ENCODE measurements at regions not wholly inside any gene's neighbourhood (a gene's known extent, or its start where the extent isn't known, plus 50 kb on each side); places are given as distances from the start of the nearest gene placed in this dataset.

- ATAC-seq (no peak), DNase-seq (no peak)
- peaks cover 10% of the 10 kb centered on the region for H3K27me3 Mint-ChIP-seq (ENCODE audit: low read depth)
- no peaks in the 10 kb centered on the region for H3K4me1 Mint-ChIP-seq (ENCODE audit: low read depth)
- no peaks in the 10 kb centered on the region for H3K36me3 Mint-ChIP-seq (ENCODE audit: insufficient read depth)
- no peaks in the 10 kb centered on the region for H3K9me3 Mint-ChIP-seq
- H3K4me3 Mint-ChIP-seq = no peak overlapping the region
Measured at GRCh38 chr22:48210198-48210580, 1447.7 kb downstream of the TBC1D22A start.

DNA sequence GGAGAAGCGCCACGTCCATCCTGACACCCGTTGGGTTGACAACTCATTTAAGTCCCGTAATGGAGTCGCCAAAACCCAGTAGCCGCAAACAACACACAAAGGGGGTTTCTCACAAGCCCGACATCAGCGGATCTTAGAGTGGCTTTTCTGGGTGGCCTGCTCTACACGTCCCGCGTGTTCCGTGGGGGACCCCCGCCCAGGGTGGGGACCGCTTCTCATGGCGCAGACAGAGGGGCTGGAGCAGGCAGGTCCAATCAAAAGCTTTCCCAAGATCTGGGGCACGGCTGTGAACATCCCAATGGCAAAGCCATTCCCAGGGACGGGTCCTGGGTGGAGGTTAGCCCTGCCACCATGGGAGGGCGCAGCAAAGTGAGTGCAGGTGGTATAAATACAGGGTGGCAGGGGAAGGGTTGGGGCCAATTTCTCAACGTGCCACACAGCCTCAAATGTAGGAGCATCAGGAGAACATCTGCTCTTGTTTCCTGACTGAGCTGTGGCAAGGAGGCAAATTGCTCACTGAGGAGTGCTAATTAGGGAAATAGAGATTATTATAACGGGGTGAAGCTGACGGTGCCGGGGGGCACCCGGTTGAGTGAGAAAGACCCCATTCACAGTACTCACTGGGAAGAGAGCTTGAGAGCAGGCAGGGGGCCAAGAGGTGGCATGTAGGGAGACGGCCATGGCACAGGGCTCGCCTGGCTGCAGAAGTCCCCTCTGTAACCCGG is 1447.2 kb downstream of the TBC1D22A start:
- Mint-ChIP-seq H3K4me3 (no peak overlapping the region), H3K9me3 (no peaks in the 10 kb centered on the region), H3K36me3 (ENCODE audit: insufficient read depth) (no peaks in the 10 kb centered on the region), H3K4me1 (ENCODE audit: low read depth) (no peaks in the 10 kb centered on the region), H3K27me3 (ENCODE audit: low read depth) (peaks cover 10% of the 10 kb centered on the region)
- DNase-seq (no peak), ATAC-seq (no peak)

DNA sequence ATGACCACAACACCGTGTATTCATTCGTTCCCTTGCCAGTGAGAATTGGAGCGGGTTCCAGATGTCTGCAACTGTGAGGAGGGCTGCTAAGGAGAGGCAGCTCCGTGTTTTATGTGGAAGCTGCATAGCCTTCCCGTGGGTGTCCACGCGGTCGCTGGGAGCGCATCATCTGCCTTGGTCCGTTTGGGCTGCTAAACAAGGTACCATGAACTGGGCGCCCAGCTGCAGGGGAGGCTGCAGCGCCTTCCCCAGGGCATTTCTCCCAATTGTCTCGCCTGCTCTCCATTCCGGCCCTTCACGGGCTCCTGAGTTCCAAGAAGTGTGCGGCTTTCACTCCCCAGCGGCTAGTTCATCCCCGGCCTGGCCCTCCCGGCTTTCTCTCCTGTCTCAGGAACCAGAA is 1446.4 kb downstream of the TBC1D22A start:
- ATAC-seq (no peak), DNase-seq (no peak)
- H3K4me1 Mint-ChIP-seq (ENCODE audit: low read depth) = no peaks in the 10 kb centered on the region
- no peak overlapping the region for H3K4me3 Mint-ChIP-seq
- no peaks in the 10 kb centered on the region for H3K9me3 Mint-ChIP-seq
- H3K27me3 Mint-ChIP-seq (ENCODE audit: low read depth) = peaks cover 6% of the 10 kb centered on the region
- H3K36me3 Mint-ChIP-seq (ENCODE audit: insufficient read depth) = no peaks in the 10 kb centered on the region

DNA sequence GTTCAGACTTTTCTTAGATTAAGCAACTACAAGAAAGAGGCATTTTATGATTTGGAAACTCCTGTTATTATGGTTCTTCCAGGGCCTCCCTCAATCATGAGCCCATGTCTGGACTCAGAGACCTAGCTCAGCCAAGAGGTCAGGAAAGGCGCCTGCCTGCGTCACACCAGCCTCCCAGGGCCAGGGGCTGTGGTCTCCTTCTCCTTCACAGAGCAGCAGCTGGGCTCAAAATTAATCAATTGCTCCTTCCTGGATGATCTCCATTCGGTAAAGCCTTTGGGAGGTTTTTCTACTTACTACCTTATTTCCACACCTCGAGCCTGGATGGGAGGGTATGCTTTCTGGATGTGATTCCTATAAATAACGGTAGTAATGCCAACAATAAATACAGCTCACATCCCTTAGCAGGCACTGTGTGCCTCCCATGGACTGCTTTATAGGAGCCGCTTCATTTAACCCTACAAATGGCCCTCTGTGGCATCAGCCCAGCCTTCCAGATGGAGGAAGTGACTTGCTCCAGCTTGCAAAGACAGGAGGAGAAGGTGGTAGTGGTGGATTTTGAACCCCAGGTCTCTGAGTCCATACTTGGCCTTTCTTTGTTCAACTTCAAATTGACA is 1445.6 kb downstream of the TBC1D22A start:
- Mint-ChIP-seq H3K4me1 (ENCODE audit: low read depth) (no peaks in the 10 kb centered on the region), H3K36me3 (ENCODE audit: insufficient read depth) (no peaks in the 10 kb centered on the region), H3K4me3 (no peak overlapping the region), H3K27me3 (ENCODE audit: low read depth) (peaks cover 6% of the 10 kb centered on the region), H3K9me3 (no peaks in the 10 kb centered on the region)
- ATAC-seq = no peak
- no peak for DNase-seq

DNA sequence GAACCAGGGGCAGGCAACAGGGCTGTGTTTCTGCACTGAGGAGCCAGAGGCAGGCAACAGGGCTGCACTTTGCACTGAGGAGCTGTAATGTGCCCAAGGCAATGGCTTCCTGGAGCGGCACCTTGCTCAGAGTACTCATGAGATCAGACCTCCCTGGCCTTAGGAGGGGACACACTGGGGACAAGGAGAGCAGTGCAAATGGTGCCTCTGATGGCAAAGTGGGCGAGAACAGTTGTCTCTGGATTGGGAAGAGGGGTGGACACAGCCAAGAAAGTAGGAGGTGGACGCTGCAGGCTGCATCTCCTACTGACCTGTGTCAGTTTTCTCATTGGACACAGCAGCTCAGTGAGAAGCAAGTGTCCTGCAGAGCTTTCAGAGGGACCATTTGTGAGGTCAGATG is 1443.3 kb downstream of the TBC1D22A start:
- peaks cover 10% of the 10 kb centered on the region for H3K27me3 Mint-ChIP-seq (ENCODE audit: low read depth)
- no peaks in the 10 kb centered on the region for H3K36me3 Mint-ChIP-seq (ENCODE audit: insufficient read depth)

DNA sequence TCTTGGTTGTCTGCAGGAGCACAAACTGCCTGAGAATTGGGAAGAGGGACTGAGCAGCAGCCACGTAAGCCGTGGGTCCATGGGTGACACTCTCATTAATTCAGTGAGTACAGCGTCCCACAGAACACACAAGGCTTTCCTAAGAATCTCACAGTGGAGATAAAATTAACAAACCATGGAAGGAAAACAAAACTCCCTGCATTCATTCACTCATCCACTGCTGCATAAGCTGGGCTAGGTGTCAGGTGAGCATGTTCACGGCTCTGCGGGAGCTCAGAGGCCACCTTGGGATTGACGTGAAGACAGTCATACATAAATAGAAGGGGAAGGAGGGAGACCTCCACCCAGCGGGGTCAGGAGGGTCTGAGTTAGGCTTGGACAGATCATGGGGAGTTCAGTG is 1442.7 kb downstream of the TBC1D22A start:
- H3K9me3 Mint-ChIP-seq = peaks cover 3% of the 10 kb centered on the region
- H3K36me3 Mint-ChIP-seq (ENCODE audit: insufficient read depth) = no peaks in the 10 kb centered on the region
- H3K27me3 Mint-ChIP-seq (ENCODE audit: low read depth) = peaks cover 6% of the 10 kb centered on the region
- DNase-seq (no peak), ATAC-seq (no peak)
- no peaks in the 10 kb centered on the region for H3K4me1 Mint-ChIP-seq (ENCODE audit: low read depth)
- H3K4me3 Mint-ChIP-seq = no peak overlapping the region

More for the DNA sequence above, 1443.3 kb downstream of the TBC1D22A start:
- Mint-ChIP-seq H3K4me3 (no peak overlapping the region), H3K4me1 (ENCODE audit: low read depth) (no peaks in the 10 kb centered on the region), H3K9me3 (peaks cover 3% of the 10 kb centered on the region)
- DNase-seq (no peak), ATAC-seq (no peak)

DNA sequence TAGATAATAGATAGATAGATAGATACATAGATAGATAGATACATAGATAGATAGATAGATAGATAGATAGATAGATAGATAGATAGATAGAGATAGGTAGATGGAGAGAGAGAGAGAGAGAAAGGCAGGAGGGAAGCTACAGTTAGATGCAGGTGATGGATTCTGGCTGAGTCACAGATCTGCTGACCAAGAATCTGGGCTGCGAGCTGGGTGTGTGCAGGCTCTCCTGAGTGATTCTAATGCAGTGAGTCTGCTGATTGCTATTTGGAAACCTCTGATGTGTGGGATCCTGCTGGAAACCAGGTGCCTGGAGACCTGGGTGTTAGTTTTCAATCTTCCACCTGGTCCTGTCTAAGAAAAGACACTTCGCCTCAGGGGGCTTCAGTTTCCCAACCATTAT is 1441.8 kb downstream of the TBC1D22A start:
- DNase-seq (no peak), ATAC-seq (no peak)
- peaks cover 3% of the 10 kb centered on the region for H3K9me3 Mint-ChIP-seq
- H3K4me3 Mint-ChIP-seq = no peak overlapping the region
- H3K4me1 Mint-ChIP-seq (ENCODE audit: low read depth) = no peaks in the 10 kb centered on the region
- H3K27me3 Mint-ChIP-seq (ENCODE audit: low read depth) = peaks cover 5% of the 10 kb centered on the region
- H3K36me3 Mint-ChIP-seq (ENCODE audit: insufficient read depth) = no peaks in the 10 kb centered on the region

DNA sequence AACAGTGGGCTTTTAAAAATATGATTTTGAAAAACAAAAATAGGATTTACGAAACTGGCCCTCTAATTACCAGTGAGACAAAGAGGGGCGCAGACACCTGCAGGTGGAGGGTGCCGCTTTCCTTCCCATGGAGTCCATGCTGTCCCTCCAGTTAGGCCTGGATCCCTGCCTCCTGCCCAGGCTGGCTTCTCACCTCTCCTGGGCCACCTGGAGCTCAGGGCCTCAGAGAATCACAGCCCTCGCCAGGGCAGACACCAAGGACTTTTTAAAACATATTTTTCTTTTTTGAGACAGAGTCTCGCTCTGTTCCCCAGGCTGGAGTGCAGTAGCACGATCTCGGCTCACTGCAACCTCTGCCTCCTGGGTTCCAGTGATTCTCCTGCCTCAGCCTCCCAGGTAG is 1437.2 kb downstream of the TBC1D22A start:
- no peak for ATAC-seq
- Mint-ChIP-seq H3K27me3 (ENCODE audit: low read depth) (peaks cover 23% of the 10 kb centered on the region), H3K9me3 (peaks cover 3% of the 10 kb centered on the region), H3K36me3 (ENCODE audit: insufficient read depth) (no peaks in the 10 kb centered on the region), H3K4me1 (ENCODE audit: low read depth) (no peaks in the 10 kb centered on the region), H3K4me3 (no peak overlapping the region)
- no peak for DNase-seq

GRCh38 chr22:48198489-48199459 is 1436.3 kb downstream of the TBC1D22A start:
- Mint-ChIP-seq H3K9me3 (peaks cover 3% of the 10 kb centered on the region), H3K27me3 (ENCODE audit: low read depth) (peaks cover 23% of the 10 kb centered on the region), H3K4me3 (no peak overlapping the region), H3K36me3 (ENCODE audit: insufficient read depth) (no peaks in the 10 kb centered on the region), H3K4me1 (ENCODE audit: low read depth) (no peaks in the 10 kb centered on the region)
- ATAC-seq (no peak), DNase-seq (no peak)

DNA sequence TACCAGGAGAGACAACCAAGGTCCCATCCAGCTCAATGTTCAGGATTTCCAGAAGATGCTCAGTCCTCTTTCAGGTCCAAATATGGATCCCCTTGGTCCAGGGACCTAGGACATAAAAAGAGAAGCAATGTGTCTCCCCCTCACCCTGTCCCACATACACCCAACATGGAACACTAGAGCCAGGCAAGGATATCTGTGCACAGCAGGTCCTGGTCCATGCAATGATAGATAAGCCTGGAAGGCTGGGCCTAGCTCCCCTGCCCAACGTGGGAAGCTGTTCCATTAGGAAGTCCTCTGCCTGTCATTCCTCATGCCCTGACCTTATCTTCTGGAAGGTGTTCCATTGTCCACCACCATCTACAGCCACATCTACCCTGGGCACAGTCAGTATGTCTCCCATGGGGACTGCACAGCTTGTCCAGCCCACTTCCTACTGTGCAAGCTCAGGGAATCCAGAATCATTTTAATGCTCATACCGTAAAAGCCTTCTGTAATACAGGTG is 1434.8 kb downstream of the TBC1D22A start:
- ATAC-seq = no peak
- Mint-ChIP-seq H3K4me3 (no peak overlapping the region), H3K9me3 (peaks cover 4% of the 10 kb centered on the region), H3K4me1 (ENCODE audit: low read depth) (no peaks in the 10 kb centered on the region), H3K36me3 (ENCODE audit: insufficient read depth) (no peaks in the 10 kb centered on the region), H3K27me3 (ENCODE audit: low read depth) (peaks cover 20% of the 10 kb centered on the region)
- no peak for DNase-seq

DNA sequence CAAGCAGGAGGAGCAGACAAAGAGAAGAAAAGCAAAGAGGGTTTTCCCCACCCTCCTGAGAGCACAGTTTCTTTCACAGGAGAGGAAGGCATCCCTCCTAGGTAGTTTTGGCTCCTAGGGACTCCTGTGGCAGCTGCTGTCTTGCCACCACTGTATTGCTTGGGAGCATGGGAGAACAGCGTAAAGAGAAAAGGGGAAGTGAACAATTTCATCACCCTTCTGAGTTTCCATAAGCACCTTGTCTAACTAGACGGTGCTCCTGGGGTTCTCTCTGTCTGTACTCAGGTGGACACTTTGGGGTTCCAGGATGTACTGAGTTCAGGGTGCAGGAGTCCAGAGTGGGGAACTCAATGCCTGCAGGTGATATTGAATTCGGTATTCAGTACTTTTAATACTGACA is 1430.5 kb downstream of the TBC1D22A start:
- no peak overlapping the region for H3K4me3 Mint-ChIP-seq
- H3K9me3 Mint-ChIP-seq = peaks cover 25% of the 10 kb centered on the region
- no peak for ATAC-seq
- DNase-seq = no peak
- no peaks in the 10 kb centered on the region for H3K4me1 Mint-ChIP-seq (ENCODE audit: low read depth)
- peaks cover 9% of the 10 kb centered on the region for H3K27me3 Mint-ChIP-seq (ENCODE audit: low read depth)
- H3K36me3 Mint-ChIP-seq (ENCODE audit: insufficient read depth) = no peaks in the 10 kb centered on the region

DNA sequence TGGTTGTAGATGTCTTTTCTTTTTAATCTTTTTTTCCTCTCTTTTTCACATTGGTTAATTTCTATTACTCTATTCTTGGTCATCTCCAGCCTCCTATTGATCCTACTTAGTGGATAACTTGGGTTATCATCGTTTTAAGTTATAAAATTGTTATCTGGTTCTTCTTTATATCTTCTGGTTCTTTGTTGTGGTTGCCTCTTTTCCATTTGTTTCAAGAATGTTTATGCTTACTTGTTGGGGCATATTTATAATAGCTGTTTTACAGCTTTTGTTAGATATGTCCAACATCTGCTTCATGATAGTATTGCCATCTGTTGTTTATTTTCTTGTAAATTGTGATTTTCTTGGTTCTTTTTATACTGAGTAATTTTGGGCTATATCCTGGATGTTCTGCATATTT is 1429.6 kb downstream of the TBC1D22A start:
- DNase-seq (no peak), ATAC-seq (no peak)
- Mint-ChIP-seq H3K9me3 (peaks cover 25% of the 10 kb centered on the region), H3K4me3 (no peak overlapping the region), H3K4me1 (ENCODE audit: low read depth) (no peaks in the 10 kb centered on the region), H3K27me3 (ENCODE audit: low read depth) (peaks cover 8% of the 10 kb centered on the region), H3K36me3 (ENCODE audit: insufficient read depth) (no peaks in the 10 kb centered on the region)

DNA sequence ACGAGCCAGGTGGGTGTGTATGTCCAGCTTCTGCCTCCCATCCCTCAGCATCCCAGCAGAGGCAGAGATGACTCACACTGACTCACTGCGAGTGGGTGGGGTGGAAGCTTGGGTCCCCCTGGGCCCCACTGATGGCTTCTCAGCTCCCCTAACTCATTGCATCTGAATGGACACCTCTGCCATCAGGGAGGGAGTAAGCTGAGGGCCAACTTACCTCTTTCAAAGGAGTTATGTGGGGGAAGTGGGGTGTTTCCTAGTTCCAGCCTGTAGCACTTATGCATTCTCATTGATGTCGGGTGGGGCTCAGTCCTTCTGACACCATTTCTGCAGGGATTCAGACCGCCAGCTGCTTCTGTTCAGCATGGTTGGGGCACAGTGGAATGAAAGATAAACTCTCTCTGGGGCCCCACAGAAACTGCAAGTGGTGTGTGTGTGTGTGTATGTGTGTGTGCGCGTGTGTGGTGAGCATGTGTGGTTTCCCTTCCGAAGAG is 1425.8 kb downstream of the TBC1D22A start:
- Mint-ChIP-seq H3K4me1 (ENCODE audit: low read depth) (peaks cover 2% of the 10 kb centered on the region), H3K4me3 (no peak overlapping the region), H3K27me3 (ENCODE audit: low read depth) (no peaks in the 10 kb centered on the region), H3K36me3 (ENCODE audit: insufficient read depth) (no peaks in the 10 kb centered on the region), H3K9me3 (peaks cover 25% of the 10 kb centered on the region)
- no peak for ATAC-seq
- DNase-seq = no peak

DNA sequence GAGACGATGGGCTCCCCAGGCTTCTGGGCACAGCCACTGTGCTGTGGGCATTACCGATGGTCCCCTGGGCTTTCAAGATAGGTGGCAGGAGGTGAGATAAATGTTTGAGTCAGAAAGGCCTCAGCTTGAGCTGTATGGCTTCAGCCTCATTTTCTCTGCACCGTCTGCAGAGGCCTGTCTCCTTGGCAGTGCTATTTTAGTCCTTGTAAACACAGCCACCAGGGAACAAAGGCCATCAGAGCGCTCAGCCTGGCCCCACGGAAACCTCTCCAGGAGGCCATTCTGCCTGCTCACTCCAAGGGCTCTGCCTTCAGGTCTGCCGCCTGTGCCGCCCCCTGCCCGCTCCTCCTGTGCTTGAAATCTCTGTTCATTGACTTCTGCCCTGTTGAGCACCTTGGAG is 1424.9 kb downstream of the TBC1D22A start:
- H3K36me3 Mint-ChIP-seq (ENCODE audit: insufficient read depth) = no peaks in the 10 kb centered on the region
- no peak for DNase-seq
- peaks cover 2% of the 10 kb centered on the region for H3K4me1 Mint-ChIP-seq (ENCODE audit: low read depth)
- H3K27me3 Mint-ChIP-seq (ENCODE audit: low read depth) = peaks cover under 1% of the 10 kb centered on the region
- H3K9me3 Mint-ChIP-seq = peaks cover 21% of the 10 kb centered on the region
- no peak overlapping the region for H3K4me3 Mint-ChIP-seq
- ATAC-seq = no peak
